Gastroesophageal sphincter (tissue), 3 donors: ENCODE measurements at regions not wholly inside any gene's neighbourhood (a gene's known extent, or its start where the extent isn't known, plus 50 kb on each side); places are given as distances from the start of the nearest gene placed in this dataset.

Experiments used
- CTCF ChIP-seq, 4 experiments: fragments of 200-600 bp in 2 of 4; fragments of 450-650 bp in 2 of 4; sonication (generic) in 1 of 4; IDR thresholded peaks; one replicate each; pipeline ENCODE4 v1.5.1; 2017 to 2019; ENCODE audit warnings: antibody characterized with exemption in 4 of 4, mild to moderate bottlenecking in 2 of 4, moderate library complexity in 2 of 4
- POLR2A ChIP-seq, 2 donors: fragments of 450-650 bp; IDR thresholded peaks; one replicate each; pipeline ENCODE4 v1.6.1; 2017; ENCODE audit warnings: antibody characterized with exemption in 2 of 2, mild to moderate bottlenecking in 2 of 2, moderate library complexity in 1 of 2

GRCh38 chr11:24421766-24422165 is 75.1 kb upstream of the LUZP2 start:
- TF ChIP-seq POLR2A (IDR thresholded peaks at IDR 0.05) (no peak), CTCF (IDR thresholded peaks at IDR 0.05) (no peak)
